ENCODE measurements at regions not wholly inside any gene's neighbourhood (a gene's known extent, or its start where the extent isn't known, plus 50 kb on each side); places are given as distances from the start of the nearest gene placed in this dataset.

GRCh38 chr6:106035655-106036054, 50.5 kb upstream of the PRDM1 start:
- H3K27ac Mint-ChIP-seq (ENCODE audit: low read depth) = no peak overlapping the region
- ATAC-seq (replicated peaks; ENCODE audit: extremely low read depth, poor library complexity, severe bottlenecking) (no peak), DNase-seq (ENCODE audit: low spot score in 2 of 2) (no peak)
- no peak overlapping the region for H3K4me3 Mint-ChIP-seq
- H3K4me1 Mint-ChIP-seq = no peaks in the 10 kb centered on the region
- H3K9me3 Mint-ChIP-seq = peaks cover 7% of the 10 kb centered on the region
- H3K27me3 Mint-ChIP-seq = no peaks in the 10 kb centered on the region
- H3K36me3 Mint-ChIP-seq (ENCODE audit: insufficient read depth) = no peaks in the 10 kb centered on the region

DNA sequence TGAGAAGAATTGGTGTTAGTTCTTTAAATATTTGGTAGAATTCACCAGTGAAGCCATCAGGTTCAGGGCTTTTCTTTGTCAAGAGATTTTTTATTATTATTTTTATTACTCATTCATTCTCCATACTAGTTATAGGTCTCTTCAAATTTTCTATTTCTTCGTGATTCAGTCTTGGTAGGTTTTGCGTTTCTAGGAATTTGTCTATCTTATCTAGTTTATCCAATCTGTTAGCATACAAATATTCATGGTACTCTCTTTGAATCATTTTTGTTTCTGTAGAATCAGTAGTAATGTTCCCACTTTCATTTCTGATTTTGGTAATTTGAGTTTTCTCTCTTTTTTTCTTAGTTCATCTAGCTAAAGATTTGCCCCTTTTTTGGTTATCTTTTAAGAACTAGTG, 52.3 kb upstream of the PRDM1 start:
- DNase-seq (ENCODE audit: low spot score in 2 of 2) = no peak
- ATAC-seq (replicated peaks; ENCODE audit: extremely low read depth, poor library complexity, severe bottlenecking) = no peak
- H3K36me3 Mint-ChIP-seq (ENCODE audit: insufficient read depth) = no peaks in the 10 kb centered on the region
- H3K27ac Mint-ChIP-seq (ENCODE audit: low read depth) = no peak overlapping the region
- no peak overlapping the region for H3K4me3 Mint-ChIP-seq
- H3K4me1 Mint-ChIP-seq = no peaks in the 10 kb centered on the region
- no peaks in the 10 kb centered on the region for H3K27me3 Mint-ChIP-seq
- H3K9me3 Mint-ChIP-seq = peaks cover 7% of the 10 kb centered on the region

DNA sequence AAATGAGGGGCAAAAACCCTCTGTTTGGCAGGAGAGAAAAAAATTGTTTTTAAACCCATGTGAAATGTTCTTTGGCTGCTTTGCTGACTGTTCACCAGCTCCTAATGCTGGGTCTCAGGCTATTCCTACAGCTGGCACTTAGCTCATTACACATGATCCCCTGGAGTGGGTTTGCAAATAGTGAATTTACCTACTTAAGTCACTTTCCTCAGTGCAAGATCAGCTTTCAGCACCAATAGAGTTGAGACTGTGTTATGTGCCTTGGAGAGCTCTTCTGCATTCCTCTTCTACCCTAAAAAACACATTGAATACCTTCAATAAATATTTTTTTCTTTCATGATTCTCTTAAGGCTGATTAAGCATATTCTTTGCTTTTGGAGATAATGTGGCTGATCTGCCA, 58.4 kb upstream of the PRDM1 start:
- H3K9me3 Mint-ChIP-seq = no peaks in the 10 kb centered on the region
- DNase-seq (ENCODE audit: low spot score in 2 of 2) (no peak), ATAC-seq (replicated peaks; ENCODE audit: extremely low read depth, poor library complexity, severe bottlenecking) (no peak)
- no peak overlapping the region for H3K4me3 Mint-ChIP-seq
- no peaks in the 10 kb centered on the region for H3K36me3 Mint-ChIP-seq (ENCODE audit: insufficient read depth)
- no peaks in the 10 kb centered on the region for H3K27me3 Mint-ChIP-seq
- no peak overlapping the region for H3K27ac Mint-ChIP-seq (ENCODE audit: low read depth)
- H3K4me1 Mint-ChIP-seq = peaks cover 12% of the 10 kb centered on the region

DNA sequence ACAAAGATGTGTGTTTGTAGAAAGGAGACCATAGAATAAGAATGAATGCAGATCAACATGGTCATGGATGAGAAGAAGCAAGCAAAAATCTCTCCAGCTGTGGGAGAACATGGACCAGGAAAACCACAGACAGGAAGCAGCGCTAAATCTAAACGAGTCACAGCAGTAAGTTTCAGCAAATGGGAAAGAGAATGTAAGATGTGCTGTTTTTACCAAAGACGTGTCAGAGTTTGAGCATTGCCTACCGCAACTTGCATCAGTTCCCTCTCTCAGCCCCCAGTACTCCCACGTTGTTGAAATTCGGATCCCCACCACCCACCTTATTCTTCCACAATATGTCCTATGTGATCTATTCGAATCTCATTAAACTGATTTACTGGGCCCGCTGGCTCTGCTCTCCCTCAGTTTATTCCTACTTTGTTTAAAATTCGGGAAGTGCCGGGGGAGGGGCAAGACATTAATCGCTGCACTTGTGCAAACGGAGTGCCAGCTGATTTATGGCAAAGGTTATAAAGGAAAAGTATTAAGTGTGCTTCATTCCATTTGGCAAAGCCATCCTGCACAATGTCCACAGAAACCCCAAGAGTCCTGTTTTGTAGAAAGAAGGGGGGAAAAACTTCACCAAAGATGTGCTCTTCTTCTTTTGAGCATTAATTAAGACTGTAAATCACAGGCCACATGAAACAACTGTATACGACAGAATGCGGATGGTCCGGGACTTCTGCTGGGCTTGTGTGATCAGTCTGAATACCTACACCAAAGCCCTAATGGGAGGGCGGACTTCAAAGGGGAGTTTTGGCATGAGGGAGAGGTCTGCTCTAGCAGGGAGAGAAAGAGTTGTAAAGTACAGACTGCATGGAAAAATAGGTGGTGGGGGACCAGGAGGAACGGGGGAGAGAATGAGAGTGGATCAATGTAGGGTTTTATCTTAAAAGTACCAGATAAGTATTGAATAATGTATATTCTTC, 59.1 kb upstream of the PRDM1 start:
- no peaks in the 10 kb centered on the region for H3K36me3 Mint-ChIP-seq (ENCODE audit: insufficient read depth)
- H3K9me3 Mint-ChIP-seq = no peaks in the 10 kb centered on the region
- H3K4me1 Mint-ChIP-seq = peaks cover 12% of the 10 kb centered on the region
- DNase-seq (ENCODE audit: low spot score in 2 of 2) = no peak
- H3K4me3 Mint-ChIP-seq = no peak overlapping the region
- ATAC-seq (replicated peaks; ENCODE audit: extremely low read depth, poor library complexity, severe bottlenecking) = no peak
- H3K27ac Mint-ChIP-seq (ENCODE audit: low read depth) = no peak overlapping the region
- H3K27me3 Mint-ChIP-seq = no peaks in the 10 kb centered on the region

- ATAC-seq (replicated peaks; ENCODE audit: extremely low read depth, poor library complexity, severe bottlenecking) (no peak), DNase-seq (ENCODE audit: low spot score in 2 of 2) (no peak)
- H3K4me1 Mint-ChIP-seq = peaks cover 12% of the 10 kb centered on the region
- no peak overlapping the region for H3K27ac Mint-ChIP-seq (ENCODE audit: low read depth)
- no peaks in the 10 kb centered on the region for H3K9me3 Mint-ChIP-seq
- H3K27me3 Mint-ChIP-seq = no peaks in the 10 kb centered on the region
- no peaks in the 10 kb centered on the region for H3K36me3 Mint-ChIP-seq (ENCODE audit: insufficient read depth)
- H3K4me3 Mint-ChIP-seq = no peak overlapping the region
Measured at GRCh38 chr6:106025655-106026054, 60.5 kb upstream of the PRDM1 start.

GRCh38 chr6:106022801-106023200, 63.3 kb upstream of the PRDM1 start:
- Mint-ChIP-seq H3K9me3 (no peaks in the 10 kb centered on the region), H3K27me3 (no peaks in the 10 kb centered on the region), H3K4me1 (peaks cover 12% of the 10 kb centered on the region), H3K36me3 (ENCODE audit: insufficient read depth) (no peaks in the 10 kb centered on the region), H3K27ac (ENCODE audit: low read depth) (no peak overlapping the region), H3K4me3 (no peak overlapping the region)
- no peak for DNase-seq (ENCODE audit: low spot score in 2 of 2)
- ATAC-seq (replicated peaks; ENCODE audit: extremely low read depth, poor library complexity, severe bottlenecking) = no peak

GRCh38 chr6:106017454-106017853, 68.7 kb upstream of the PRDM1 start:
- no peaks in the 10 kb centered on the region for H3K36me3 Mint-ChIP-seq (ENCODE audit: insufficient read depth)
- DNase-seq (ENCODE audit: low spot score in 2 of 2) = no peak
- H3K4me3 Mint-ChIP-seq = no peak overlapping the region
- no peak for ATAC-seq (replicated peaks; ENCODE audit: extremely low read depth, poor library complexity, severe bottlenecking)
- H3K4me1 Mint-ChIP-seq = peaks cover under 1% of the 10 kb centered on the region
- H3K9me3 Mint-ChIP-seq = no peaks in the 10 kb centered on the region
- H3K27me3 Mint-ChIP-seq = no peaks in the 10 kb centered on the region
- no peak overlapping the region for H3K27ac Mint-ChIP-seq (ENCODE audit: low read depth)

- Mint-ChIP-seq H3K9me3 (no peaks in the 10 kb centered on the region), H3K36me3 (ENCODE audit: insufficient read depth) (no peaks in the 10 kb centered on the region), H3K27me3 (no peaks in the 10 kb centered on the region), H3K27ac (ENCODE audit: low read depth) (no peak overlapping the region), H3K4me1 (peaks cover 6% of the 10 kb centered on the region), H3K4me3 (no peak overlapping the region)
- ATAC-seq (replicated peaks; ENCODE audit: extremely low read depth, poor library complexity, severe bottlenecking) (no peak), DNase-seq (ENCODE audit: low spot score in 2 of 2) (no peak)
Measured at GRCh38 chr6:106014955-106015354, 71.2 kb upstream of the PRDM1 start.

DNA sequence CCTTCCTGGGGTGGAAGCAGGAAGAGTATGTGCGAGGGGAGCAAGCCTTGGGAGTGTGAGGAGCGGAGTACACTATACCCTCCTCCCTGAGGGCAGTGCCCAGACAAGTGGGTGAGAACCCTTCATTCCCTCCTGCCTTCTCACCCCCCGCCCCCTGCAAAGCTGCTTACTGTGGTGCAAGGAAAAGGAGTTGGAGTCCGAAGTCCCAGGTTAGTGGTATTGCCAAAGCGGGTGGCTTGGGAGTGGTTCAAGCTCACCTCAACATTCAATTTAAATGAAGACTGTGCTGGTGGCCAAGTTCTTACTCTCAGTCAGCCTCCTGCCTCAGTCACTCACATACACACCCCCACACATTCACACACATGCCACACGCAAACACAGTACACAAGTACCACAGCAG, 74.7 kb upstream of the PRDM1 start:
- no peak for ATAC-seq (replicated peaks; ENCODE audit: extremely low read depth, poor library complexity, severe bottlenecking)
- DNase-seq (ENCODE audit: low spot score in 2 of 2) = no peak
- Mint-ChIP-seq H3K4me3 (no peak overlapping the region), H3K27me3 (no peaks in the 10 kb centered on the region), H3K27ac (ENCODE audit: low read depth) (no peak overlapping the region), H3K9me3 (no peaks in the 10 kb centered on the region), H3K36me3 (ENCODE audit: insufficient read depth) (no peaks in the 10 kb centered on the region), H3K4me1 (peaks cover 6% of the 10 kb centered on the region)

GRCh38 chr6:106005954-106006353, 80.2 kb upstream of the PRDM1 start:
- ATAC-seq (replicated peaks; ENCODE audit: extremely low read depth, poor library complexity, severe bottlenecking) (no peak), DNase-seq (ENCODE audit: low spot score in 2 of 2) (no peak)
- Mint-ChIP-seq H3K4me3 (no peak overlapping the region), H3K27me3 (peaks cover 9% of the 10 kb centered on the region), H3K36me3 (ENCODE audit: insufficient read depth) (no peaks in the 10 kb centered on the region), H3K9me3 (no peaks in the 10 kb centered on the region), H3K4me1 (no peaks in the 10 kb centered on the region), H3K27ac (ENCODE audit: low read depth) (no peak overlapping the region)

DNA sequence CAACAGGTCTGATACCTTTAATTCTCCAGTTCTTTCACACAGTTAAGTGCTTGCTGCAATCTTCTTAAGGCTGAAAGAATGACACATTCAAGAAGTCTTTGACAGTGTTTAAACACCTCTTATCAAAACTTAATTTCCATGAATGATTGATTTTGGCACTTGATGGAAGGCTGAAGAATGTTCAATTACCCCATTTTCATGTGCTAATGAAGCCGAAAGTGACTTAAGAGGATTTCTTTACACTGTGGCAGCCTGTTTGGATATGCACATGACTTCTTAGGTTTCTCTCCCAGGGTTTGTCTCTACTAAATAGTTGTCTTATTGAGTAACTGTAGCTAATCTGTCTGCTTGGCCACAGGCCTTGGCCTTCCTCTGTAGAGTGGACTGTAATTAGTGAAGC, 81.1 kb upstream of the PRDM1 start:
- Mint-ChIP-seq H3K4me1 (no peaks in the 10 kb centered on the region), H3K27ac (ENCODE audit: low read depth) (no peak overlapping the region), H3K27me3 (peaks cover 9% of the 10 kb centered on the region), H3K9me3 (no peaks in the 10 kb centered on the region), H3K36me3 (ENCODE audit: insufficient read depth) (no peaks in the 10 kb centered on the region), H3K4me3 (no peak overlapping the region)
- no peak for ATAC-seq (replicated peaks; ENCODE audit: extremely low read depth, poor library complexity, severe bottlenecking)
- DNase-seq (ENCODE audit: low spot score in 2 of 2) = no peak

GRCh38 chr6:106003268-106003987, 82.7 kb upstream of the PRDM1 start:
- Mint-ChIP-seq H3K9me3 (no peaks in the 10 kb centered on the region), H3K36me3 (ENCODE audit: insufficient read depth) (no peaks in the 10 kb centered on the region), H3K27me3 (peaks cover 9% of the 10 kb centered on the region), H3K4me1 (no peaks in the 10 kb centered on the region), H3K27ac (ENCODE audit: low read depth) (no peak overlapping the region), H3K4me3 (no peak overlapping the region)
- no peak for DNase-seq (ENCODE audit: low spot score in 2 of 2)
- ATAC-seq (replicated peaks; ENCODE audit: extremely low read depth, poor library complexity, severe bottlenecking) = no peak

GRCh38 chr6:106002005-106002404, 84.1 kb upstream of the PRDM1 start:
- DNase-seq (ENCODE audit: low spot score in 2 of 2) = no peak
- H3K36me3 Mint-ChIP-seq (ENCODE audit: insufficient read depth) = no peaks in the 10 kb centered on the region
- H3K27ac Mint-ChIP-seq (ENCODE audit: low read depth) = no peak overlapping the region
- no peak overlapping the region for H3K4me3 Mint-ChIP-seq
- H3K27me3 Mint-ChIP-seq = peaks cover 9% of the 10 kb centered on the region
- ATAC-seq (replicated peaks; ENCODE audit: extremely low read depth, poor library complexity, severe bottlenecking) = no peak
- H3K9me3 Mint-ChIP-seq = no peaks in the 10 kb centered on the region
- no peaks in the 10 kb centered on the region for H3K4me1 Mint-ChIP-seq

Data from central memory CD8-positive, alpha-beta T cell (primary cell).